Upper lobe of left lung (tissue), 4 donors: ENCODE measurements at regions not wholly inside any gene's neighbourhood (a gene's known extent, or its start where the extent isn't known, plus 50 kb on each side); places are given as distances from the start of the nearest gene placed in this dataset.

Experiments
- POLR2A ChIP-seq, 4 donors: fragments of 450-650 bp; IDR thresholded peaks; one replicate each; pipeline ENCODE4 v1.5.1; 2016 to 2017; ENCODE audit warnings: antibody characterized with exemption in 4 of 4, mild to moderate bottlenecking in 2 of 4
- TF ChIP-seq, protein P1 (sequence below), 6 experiments: fragments of 450-650 bp in 4 of 6; fragments of 200-600 bp in 2 of 6; sonication (generic) in 2 of 6; IDR thresholded peaks; one replicate each; pipeline ENCODE4 v1.5.1; 2016 to 2019; ENCODE audit warnings: antibody characterized with exemption in 6 of 6

- TF ChIP-seq POLR2A (IDR thresholded peaks at IDR 0.05) = no peak
- TF ChIP-seq, protein P1, sequence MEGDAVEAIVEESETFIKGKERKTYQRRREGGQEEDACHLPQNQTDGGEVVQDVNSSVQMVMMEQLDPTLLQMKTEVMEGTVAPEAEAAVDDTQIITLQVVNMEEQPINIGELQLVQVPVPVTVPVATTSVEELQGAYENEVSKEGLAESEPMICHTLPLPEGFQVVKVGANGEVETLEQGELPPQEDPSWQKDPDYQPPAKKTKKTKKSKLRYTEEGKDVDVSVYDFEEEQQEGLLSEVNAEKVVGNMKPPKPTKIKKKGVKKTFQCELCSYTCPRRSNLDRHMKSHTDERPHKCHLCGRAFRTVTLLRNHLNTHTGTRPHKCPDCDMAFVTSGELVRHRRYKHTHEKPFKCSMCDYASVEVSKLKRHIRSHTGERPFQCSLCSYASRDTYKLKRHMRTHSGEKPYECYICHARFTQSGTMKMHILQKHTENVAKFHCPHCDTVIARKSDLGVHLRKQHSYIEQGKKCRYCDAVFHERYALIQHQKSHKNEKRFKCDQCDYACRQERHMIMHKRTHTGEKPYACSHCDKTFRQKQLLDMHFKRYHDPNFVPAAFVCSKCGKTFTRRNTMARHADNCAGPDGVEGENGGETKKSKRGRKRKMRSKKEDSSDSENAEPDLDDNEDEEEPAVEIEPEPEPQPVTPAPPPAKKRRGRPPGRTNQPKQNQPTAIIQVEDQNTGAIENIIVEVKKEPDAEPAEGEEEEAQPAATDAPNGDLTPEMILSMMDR (IDR thresholded peaks at IDR 0.05) = no peak
Observed at GRCh38 chr2:129927696-129928095, 51.8 kb upstream of the RAB6C start.
